Heart left ventricle (tissue), 16 donors: ENCODE measurements at regions not wholly inside any gene's neighbourhood (a gene's known extent, or its start where the extent isn't known, plus 50 kb on each side); places are given as distances from the start of the nearest gene placed in this dataset.

Experiments
- ATAC-seq, 4 donors: fragments of 200-7000 bp; cut with Tn5 transposase; one replicate each; pipeline ENCODE4 v1.9.1; 2020 to 2022; ENCODE audit warnings: moderate library complexity in 4 of 4, mild to moderate bottlenecking in 3 of 4, moderate number of reproducible peaks in 1 of 4
- DNase-seq, 5 donors: peaks; one replicate each; pipeline ENCODE4 v3.0.0-alpha.2; 2020
- H3K27ac ChIP-seq, 12 donors: fragments of 200-600 bp; sonication (generic) in 4 of 12; one replicate each; pipeline versions ENCODE4 v1.5.0 to v1.8.0; 2016 to 2022; ENCODE audit warnings: mild to moderate bottlenecking in 2 of 12
- H3K27me3 ChIP-seq, 9 donors: fragments of 200-600 bp; sonication (generic) in 2 of 9; one replicate each; pipeline versions ENCODE4 v1.5.1 to v1.8.0; 2016 to 2022; ENCODE audit warnings: mild to moderate bottlenecking in 3 of 9
- H3K36me3 ChIP-seq, 9 donors: fragments of 200-600 bp; sonication (generic) in 2 of 9; one replicate each; pipeline versions ENCODE4 v1.5.0 to v1.8.0; 2018 to 2022; ENCODE audit warnings: mild to moderate bottlenecking in 2 of 9
- H3K4me1 ChIP-seq, 12 donors: fragments of 200-600 bp; sonication (generic) in 4 of 12; one replicate each; pipeline versions ENCODE4 v1.5.0 to v1.8.0; 2016 to 2022; ENCODE audit warnings: mild to moderate bottlenecking in 3 of 12
- H3K4me3 ChIP-seq, 12 donors: fragments of 200-600 bp; sonication (generic) in 4 of 12; one replicate each; pipeline versions ENCODE4 v1.5.0 to v1.8.0; 2017 to 2022; ENCODE audit warnings: mild to moderate bottlenecking in 9 of 12, moderate library complexity in 4 of 12
- H3K9me3 ChIP-seq, 12 donors: fragments of 200-600 bp; sonication (generic) in 4 of 12; one replicate each; pipeline versions ENCODE4 v1.5.0 to v1.8.0; 2016 to 2022; ENCODE audit warnings: mild to moderate bottlenecking in 1 of 12
- POLR2A ChIP-seq, 2 donors: fragments of 450-650 bp; IDR thresholded peaks; one replicate each; pipeline ENCODE4 v1.6.1; 2017; ENCODE audit warnings: antibody characterized with exemption in 2 of 2, mild to moderate bottlenecking in 2 of 2, moderate library complexity in 2 of 2
- WGBS, 4 donors: extraction: QIAGEN DNeasy Blood & Tissue Kit in 2 of 4; methylation state at CpG; one replicate each; pipeline versions ENCODE4 v1.1.5 to v1.1.7; 2013 to 2018; 5-methylcytosine and 5-hydroxymethylcytosine counted together
- intact Hi-C, 10 donors: fragments of 100-400 bp; cut with DNase I; formaldehyde crosslinking; loops; one replicate each; pipeline versions ENCODE4 v1.11.1 to v1.14.2; 2022
- TF ChIP-seq, protein P1 (sequence below), 12 donors: fragments of 200-600 bp; sonication (generic) in 4 of 12; IDR thresholded peaks; one replicate each; pipeline versions ENCODE4 v1.5.0 to v1.8.0; 2018 to 2022; ENCODE audit warnings: antibody characterized with exemption in 12 of 12, mild to moderate bottlenecking in 5 of 12
- donor health status: ischemic (EF 13 %, LVEDD 7.1; RV severe dilation, severe dysfunction).
- donor health status: healthy with polysubstance abuse.
- donor health status: DM: no; HTN: yes; CAD: no.
- donor health status: DM: no; HTN: no; CAD: no.
- donor health status: ischemic (EF 25% LVEDD 6.9; RV normal size, moderate dysfunction).
- donor health status: ischemic (EF 25% LVEDD 5.7; RV mildly dilated, moderate dysfunction).
- donor health status: healthy.
- donor health status: DM: yes; HTN: yes; CAD: no.
- donor health status: ischemic (EF 35%, LVEDD 5.7; RV mildly dilated, moderate dysfunction).
- donor health status: nonischemic (EF 11% LVEDD 7.7; RV severe dilation, severe dysfunction).
- donor health status: DM: yes; HTN: yes; CAD: no.
- donor health status: PGD.
- donor health status: ischemic (EF 29% LVEDD 5.4; RV normal size, mild dysfunction).
- donor health status: nonischemic (EF 23%, LVEDD 6.1; RV moderate dilation, normal function).

DNA sequence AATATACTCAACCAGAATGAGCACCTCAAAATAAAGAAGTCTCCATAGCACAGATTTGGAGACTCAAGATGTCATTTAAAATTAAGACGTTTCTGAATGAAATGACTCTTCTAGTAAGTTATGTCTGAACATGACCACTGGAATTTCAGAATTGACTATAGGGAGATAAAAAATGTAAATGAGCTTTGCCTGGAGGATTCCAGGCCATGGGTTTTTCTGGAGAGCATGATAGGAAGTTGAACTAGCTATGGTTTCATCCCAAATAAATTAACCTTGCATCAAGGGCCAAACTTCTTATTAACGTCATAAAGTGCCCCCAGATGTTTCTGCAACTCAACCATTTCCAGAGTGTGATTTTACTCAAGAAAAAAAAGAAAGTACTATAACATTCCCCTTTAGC is 222.6 kb upstream of the NR2F2 start:
- no peak for ATAC-seq
- no peak for DNase-seq
- WGBS, 4 donors: 76 to 86% (median 80%) methylated on average over 2 of the region's 2 CpGs
- Histone ChIP-seq H3K4me3 (no peak overlapping the region), H3K9me3 (no peaks in the 10 kb centered on the region), H3K27me3 (no peaks in the 10 kb centered on the region), H3K36me3 (no peaks in the 10 kb centered on the region), H3K4me1 (no peaks in the 10 kb centered on the region), H3K27ac (no peak overlapping the region)
- intact Hi-C loops: no loop called here
- no peak for TF ChIP-seq POLR2A (IDR thresholded peaks at IDR 0.05)
- TF ChIP-seq, protein P1, sequence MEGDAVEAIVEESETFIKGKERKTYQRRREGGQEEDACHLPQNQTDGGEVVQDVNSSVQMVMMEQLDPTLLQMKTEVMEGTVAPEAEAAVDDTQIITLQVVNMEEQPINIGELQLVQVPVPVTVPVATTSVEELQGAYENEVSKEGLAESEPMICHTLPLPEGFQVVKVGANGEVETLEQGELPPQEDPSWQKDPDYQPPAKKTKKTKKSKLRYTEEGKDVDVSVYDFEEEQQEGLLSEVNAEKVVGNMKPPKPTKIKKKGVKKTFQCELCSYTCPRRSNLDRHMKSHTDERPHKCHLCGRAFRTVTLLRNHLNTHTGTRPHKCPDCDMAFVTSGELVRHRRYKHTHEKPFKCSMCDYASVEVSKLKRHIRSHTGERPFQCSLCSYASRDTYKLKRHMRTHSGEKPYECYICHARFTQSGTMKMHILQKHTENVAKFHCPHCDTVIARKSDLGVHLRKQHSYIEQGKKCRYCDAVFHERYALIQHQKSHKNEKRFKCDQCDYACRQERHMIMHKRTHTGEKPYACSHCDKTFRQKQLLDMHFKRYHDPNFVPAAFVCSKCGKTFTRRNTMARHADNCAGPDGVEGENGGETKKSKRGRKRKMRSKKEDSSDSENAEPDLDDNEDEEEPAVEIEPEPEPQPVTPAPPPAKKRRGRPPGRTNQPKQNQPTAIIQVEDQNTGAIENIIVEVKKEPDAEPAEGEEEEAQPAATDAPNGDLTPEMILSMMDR (IDR thresholded peaks at IDR 0.05): no peak

DNA sequence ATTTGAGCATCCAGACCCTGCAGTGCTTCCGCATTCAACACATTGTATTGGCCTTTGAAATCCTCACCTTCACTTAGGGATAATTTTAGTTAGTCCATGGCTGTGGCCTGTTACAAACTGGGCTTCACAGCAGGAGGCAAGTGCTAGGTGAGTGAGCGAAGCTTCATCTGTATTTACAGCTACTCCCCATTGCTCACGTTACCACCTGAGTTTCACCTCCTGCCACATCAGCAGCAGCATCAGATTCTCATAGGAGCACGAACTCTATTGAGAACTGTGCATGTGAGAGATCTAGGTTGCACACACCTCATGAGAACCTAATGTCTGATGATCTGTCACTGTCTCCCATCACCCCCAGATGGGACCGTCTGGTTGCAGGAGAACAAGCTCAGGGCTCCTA is 222.1 kb upstream of the NR2F2 start:
- Histone ChIP-seq H3K27ac (no peak overlapping the region), H3K36me3 (no peaks in the 10 kb centered on the region), H3K4me3 (no peak overlapping the region), H3K27me3 (no peaks in the 10 kb centered on the region), H3K9me3 (no peaks in the 10 kb centered on the region), H3K4me1 (no peaks in the 10 kb centered on the region)
- 96 to 98% (median 96%) methylated on average over 5 of the region's 5 CpGs for WGBS, 4 donors
- ATAC-seq: no peak
- intact Hi-C loops: no loop called here
- no peak for DNase-seq
- no peak for TF ChIP-seq POLR2A (IDR thresholded peaks at IDR 0.05)
- TF ChIP-seq, protein P1 (IDR thresholded peaks at IDR 0.05): no peak

DNA sequence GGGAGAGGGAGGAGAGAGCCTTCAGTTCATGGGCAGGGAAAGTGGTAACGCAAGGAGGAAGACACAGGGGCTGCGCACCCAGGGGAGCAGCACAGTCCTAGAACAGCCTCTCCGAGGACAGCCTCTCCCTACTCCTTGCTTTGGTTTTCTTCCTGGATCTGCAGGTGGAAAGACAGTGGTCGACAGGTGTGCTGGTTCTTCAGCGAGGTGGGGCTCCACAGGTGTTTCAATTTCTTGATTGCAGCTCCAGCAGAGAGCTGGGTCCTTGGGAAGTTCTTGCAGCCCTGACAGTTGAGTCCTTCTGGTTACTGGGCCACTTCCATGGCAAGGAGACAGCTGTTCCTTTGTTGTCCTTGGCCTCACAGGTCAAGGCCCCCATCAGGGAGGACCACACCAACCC is 220.7 kb upstream of the NR2F2 start:
- H3K36me3 ChIP-seq: no peaks in the 10 kb centered on the region
- H3K4me3 ChIP-seq: no peak overlapping the region
- H3K27ac ChIP-seq: no peak overlapping the region
- no peak for TF ChIP-seq POLR2A (IDR thresholded peaks at IDR 0.05)
- TF ChIP-seq, protein P1 (IDR thresholded peaks at IDR 0.05): no peak
- ATAC-seq (no peak), DNase-seq (no peak)
- H3K4me1 ChIP-seq: no peaks in the 10 kb centered on the region
- 93 to 96% (median 95%) methylated on average over 5 of the region's 5 CpGs for WGBS, 4 donors
- intact Hi-C loops: no loop called here
- no peaks in the 10 kb centered on the region for H3K9me3 ChIP-seq
- H3K27me3 ChIP-seq: no peaks in the 10 kb centered on the region

- no peaks in the 10 kb centered on the region for H3K27me3 ChIP-seq
- no peaks in the 10 kb centered on the region for H3K9me3 ChIP-seq
- intact Hi-C loops: no loop called here
- no peak overlapping the region for H3K27ac ChIP-seq
- ATAC-seq: no peak
- no peaks in the 10 kb centered on the region for H3K36me3 ChIP-seq
- TF ChIP-seq, protein P1 (IDR thresholded peaks at IDR 0.05): no peak
- no peak for TF ChIP-seq POLR2A (IDR thresholded peaks at IDR 0.05)
- no peak for DNase-seq
- 97 to 98% (median 97%) methylated on average over 2 of the region's 2 CpGs for WGBS, 4 donors
- no peak overlapping the region for H3K4me3 ChIP-seq
- H3K4me1 ChIP-seq: no peaks in the 10 kb centered on the region
These were observed 218.5 kb upstream of the NR2F2 start for GRCh38 chr15:96112018-96112417.
